ENCODE measurements at regions not wholly inside any gene's neighbourhood (a gene's known extent, or its start where the extent isn't known, plus 50 kb on each side); places are given as distances from the start of the nearest gene placed in this dataset.

DNA sequence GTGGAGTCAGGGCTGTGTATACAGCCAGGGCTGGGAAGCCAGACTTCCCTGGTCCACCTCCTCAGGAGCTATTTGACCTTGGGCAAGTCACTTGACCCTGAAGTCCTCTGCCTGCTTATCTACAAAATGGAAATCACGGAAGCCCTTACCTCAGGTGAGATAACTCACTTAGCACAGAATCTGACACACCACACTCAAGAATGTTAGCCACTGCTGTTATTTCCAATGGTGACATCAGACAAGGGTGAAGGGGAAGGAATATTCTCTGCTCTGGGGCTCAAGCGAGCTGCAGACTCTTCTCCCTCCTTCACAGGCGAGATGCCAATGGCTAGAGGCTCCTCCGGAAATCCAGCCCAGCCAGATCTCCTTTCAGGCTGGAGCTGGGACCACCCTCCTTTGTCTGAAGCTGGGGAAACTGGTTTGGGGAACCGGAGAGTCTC is 189.6 kb downstream of the HAUS1 start:
- TF ChIP-seq, protein P1, sequence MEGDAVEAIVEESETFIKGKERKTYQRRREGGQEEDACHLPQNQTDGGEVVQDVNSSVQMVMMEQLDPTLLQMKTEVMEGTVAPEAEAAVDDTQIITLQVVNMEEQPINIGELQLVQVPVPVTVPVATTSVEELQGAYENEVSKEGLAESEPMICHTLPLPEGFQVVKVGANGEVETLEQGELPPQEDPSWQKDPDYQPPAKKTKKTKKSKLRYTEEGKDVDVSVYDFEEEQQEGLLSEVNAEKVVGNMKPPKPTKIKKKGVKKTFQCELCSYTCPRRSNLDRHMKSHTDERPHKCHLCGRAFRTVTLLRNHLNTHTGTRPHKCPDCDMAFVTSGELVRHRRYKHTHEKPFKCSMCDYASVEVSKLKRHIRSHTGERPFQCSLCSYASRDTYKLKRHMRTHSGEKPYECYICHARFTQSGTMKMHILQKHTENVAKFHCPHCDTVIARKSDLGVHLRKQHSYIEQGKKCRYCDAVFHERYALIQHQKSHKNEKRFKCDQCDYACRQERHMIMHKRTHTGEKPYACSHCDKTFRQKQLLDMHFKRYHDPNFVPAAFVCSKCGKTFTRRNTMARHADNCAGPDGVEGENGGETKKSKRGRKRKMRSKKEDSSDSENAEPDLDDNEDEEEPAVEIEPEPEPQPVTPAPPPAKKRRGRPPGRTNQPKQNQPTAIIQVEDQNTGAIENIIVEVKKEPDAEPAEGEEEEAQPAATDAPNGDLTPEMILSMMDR (IDR thresholded peaks at IDR 0.05; ENCODE audit: insufficient read depth, low read length, poor library complexity, severe bottlenecking): no peak
- H3K36me3 ChIP-seq (ENCODE audit: control insufficient read depth, insufficient read depth, low read length): no peaks in the 10 kb centered on the region
- DNase-seq (ENCODE audit: low read depth): no peak
- no peaks in the 10 kb centered on the region for H3K27me3 ChIP-seq (ENCODE audit: control insufficient read depth, insufficient read depth, low read length)
- no peak overlapping the region for H3K4me3 ChIP-seq (ENCODE audit: low read depth, low read length)

DNA sequence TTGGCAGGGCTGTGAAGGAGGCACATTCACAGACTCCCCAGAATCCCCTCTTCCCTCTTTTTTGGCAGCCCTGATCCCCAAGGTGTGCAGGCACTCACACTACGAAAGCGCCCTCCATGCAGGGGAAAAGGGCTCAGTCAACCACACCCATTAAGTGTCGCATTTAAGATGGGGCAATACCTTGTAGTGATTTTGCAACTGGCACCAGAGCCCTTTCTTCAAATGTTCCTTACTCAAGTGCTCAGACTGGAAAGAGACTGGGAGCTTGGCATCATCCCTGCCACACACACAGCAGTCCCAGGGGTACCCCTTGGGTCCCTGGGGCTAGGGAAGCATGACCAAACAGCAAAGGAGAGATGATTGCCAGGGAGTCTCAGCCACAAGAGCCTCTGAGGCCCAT is 190.1 kb downstream of the HAUS1 start:
- H3K4me3 ChIP-seq (ENCODE audit: low read depth, low read length): no peak overlapping the region
- DNase-seq (ENCODE audit: low read depth): no peak
- TF ChIP-seq, protein P1 (IDR thresholded peaks at IDR 0.05; ENCODE audit: insufficient read depth, low read length, poor library complexity, severe bottlenecking): no peak
- no peaks in the 10 kb centered on the region for H3K27me3 ChIP-seq (ENCODE audit: control insufficient read depth, insufficient read depth, low read length)
- H3K36me3 ChIP-seq (ENCODE audit: control insufficient read depth, insufficient read depth, low read length): no peaks in the 10 kb centered on the region

DNA sequence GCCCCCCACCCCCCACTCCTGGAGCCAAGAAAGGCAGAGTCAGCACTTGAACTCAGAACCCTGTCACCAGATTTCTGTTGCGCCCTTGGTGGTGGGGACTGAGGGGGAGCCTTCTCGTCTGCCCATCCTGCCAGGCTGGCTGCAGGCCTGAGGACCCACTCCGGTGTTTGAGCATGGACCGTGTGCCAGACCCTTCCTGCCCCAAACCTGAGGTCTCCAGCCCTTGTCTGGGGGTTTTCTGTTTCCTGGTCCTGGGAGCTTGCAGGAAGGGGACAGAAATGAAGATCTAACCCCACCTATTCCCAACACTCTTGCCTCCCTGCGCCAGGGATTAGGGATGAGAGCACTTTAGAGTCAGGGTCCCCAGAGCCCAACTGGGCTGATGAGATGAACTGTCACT is 190.6 kb downstream of the HAUS1 start:
- TF ChIP-seq, protein P1 (IDR thresholded peaks at IDR 0.05; ENCODE audit: insufficient read depth, low read length, poor library complexity, severe bottlenecking): no peak
- no peaks in the 10 kb centered on the region for H3K36me3 ChIP-seq (ENCODE audit: control insufficient read depth, insufficient read depth, low read length)
- no peak for DNase-seq (ENCODE audit: low read depth)
- H3K27me3 ChIP-seq (ENCODE audit: control insufficient read depth, insufficient read depth, low read length): no peaks in the 10 kb centered on the region
- no peak overlapping the region for H3K4me3 ChIP-seq (ENCODE audit: low read depth, low read length)

GRCh38 chr18:46295416-46295815 is 191.2 kb downstream of the HAUS1 start:
- Histone ChIP-seq H3K27me3 (ENCODE audit: control insufficient read depth, insufficient read depth, low read length) (no peaks in the 10 kb centered on the region), H3K36me3 (ENCODE audit: control insufficient read depth, insufficient read depth, low read length) (no peaks in the 10 kb centered on the region), H3K4me3 (ENCODE audit: low read depth, low read length) (no peak overlapping the region)
- DNase-seq (ENCODE audit: low read depth): no peak
- TF ChIP-seq, protein P1 (IDR thresholded peaks at IDR 0.05; ENCODE audit: insufficient read depth, low read length, poor library complexity, severe bottlenecking): no peak

DNA sequence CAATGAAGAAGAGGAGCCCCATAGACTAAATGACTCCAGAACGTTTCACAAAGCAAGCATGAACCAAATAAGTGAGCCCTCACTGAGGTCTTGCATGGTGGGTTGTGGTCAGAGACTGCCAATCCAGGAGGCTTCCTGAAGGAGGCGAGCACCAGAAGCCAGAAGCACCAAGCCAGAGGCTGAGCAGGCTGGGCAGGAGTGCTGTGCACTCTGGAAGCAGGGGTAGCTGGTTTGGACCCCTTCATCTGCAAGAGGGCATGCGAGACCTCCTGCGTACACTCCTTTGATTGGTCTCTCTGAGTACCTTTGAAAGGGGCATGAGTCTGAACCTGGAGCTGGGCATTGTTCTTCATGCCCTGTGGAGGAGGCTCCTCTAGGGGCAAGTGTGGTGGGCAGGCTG is 192.5 kb downstream of the HAUS1 start:
- DNase-seq (ENCODE audit: low read depth): no peak
- Histone ChIP-seq H3K36me3 (ENCODE audit: control insufficient read depth, insufficient read depth, low read length) (no peaks in the 10 kb centered on the region), H3K4me3 (ENCODE audit: low read depth, low read length) (no peak overlapping the region), H3K27me3 (ENCODE audit: control insufficient read depth, insufficient read depth, low read length) (no peaks in the 10 kb centered on the region)
- TF ChIP-seq, protein P1 (IDR thresholded peaks at IDR 0.05; ENCODE audit: insufficient read depth, low read length, poor library complexity, severe bottlenecking): no peak

GRCh38 chr18:46297124-46297523 is 192.9 kb downstream of the HAUS1 start:
- Histone ChIP-seq H3K27me3 (ENCODE audit: control insufficient read depth, insufficient read depth, low read length) (no peaks in the 10 kb centered on the region), H3K36me3 (ENCODE audit: control insufficient read depth, insufficient read depth, low read length) (no peaks in the 10 kb centered on the region), H3K4me3 (ENCODE audit: low read depth, low read length) (no peak overlapping the region)
- no peak for DNase-seq (ENCODE audit: low read depth)
- TF ChIP-seq, protein P1 (IDR thresholded peaks at IDR 0.05; ENCODE audit: insufficient read depth, low read length, poor library complexity, severe bottlenecking): no peak
